A549 (cell line): ENCODE measurements at regions not wholly inside any gene's neighbourhood (a gene's known extent, or its start where the extent isn't known, plus 50 kb on each side); places are given as distances from the start of the nearest gene placed in this dataset.

ENCODE experiments used
- ATAC-seq, 2 experiments: fragments of 200-7000 bp in 1 of 2; fragments of >200 bp in 1 of 2; cut with Nextera tagmentation in 1 of 2; cut with Tn5 transposase in 1 of 2; 3 replicates each; pipeline versions ENCODE4 v1.8.0 to v1.9.1; 2018 to 2020; ENCODE audit warnings: mild to moderate bottlenecking in 1 of 2, moderate library complexity in 1 of 2
- CTCF ChIA-PET: fragments of 300-600 bp; sonication (Branson Sonifier 250); formaldehyde crosslinking; extraction: SDS; loops from one replicate; lab custom pipeline; 2021; ENCODE audit warnings: antibody characterized with exemption, inconsistent platforms; lab: Yijun Ruan, JAX
- POLR2A ChIA-PET: fragments of 350-600 bp; formaldehyde crosslinking; extraction: SDS; loops from one replicate; lab custom pipeline; 2021; ENCODE audit warnings: antibody characterized with exemption, inconsistent platforms; lab: Yijun Ruan, JAX
- DNase-seq, 2 experiments: peaks; one replicate each; pipeline versions ENCODE4 v3.0.0 to v3.0.0-alpha.2; 2011 to 2016; ENCODE audit warnings: low read depth in 1 of 2, low spot score in 1 of 2
- FAIRE-seq: peaks from 2 replicates; lab custom pipeline; 2011; peaks lifted over from hg19 to GRCh38; lab: Jason Lieb, UNC
- H3K27ac ChIP-seq, 2 experiments: fragments of >200 bp; sonication (Bioruptor Twin); formaldehyde crosslinking; 3 replicates each; pipeline ENCODE4 v1.5.1; 2016 to 2017
- H3K4me1 ChIP-seq: fragments of >200 bp; sonication (Bioruptor Twin); formaldehyde crosslinking; 3 replicates; pipeline ENCODE4 v1.6.1; 2016
- H3K4me2 ChIP-seq: fragments of >200 bp; sonication (Bioruptor Twin); formaldehyde crosslinking; 3 replicates; pipeline ENCODE4 v1.6.1; 2016
- H3K4me3 ChIP-seq: fragments of >200 bp; sonication (Bioruptor Twin); formaldehyde crosslinking; 3 replicates; pipeline ENCODE4 v1.5.1; 2016
- H3K9me3 ChIP-seq: fragments of >200 bp; sonication (Bioruptor Twin); formaldehyde crosslinking; 3 replicates; pipeline ENCODE4 v1.6.1; 2016
- BHLHE40 ChIP-seq: IDR thresholded peaks from 2 replicates; pipeline ENCODE4 v1.6.1; 2012; ENCODE audit warnings: low read depth, low read length, inconsistent platforms
- CHD2 ChIP-seq: fragments of 150-350 bp; IDR thresholded peaks from 2 replicates; pipeline ENCODE4 v1.6.1; 2014; ENCODE audit warnings: low read length; ENCODE audit not compliant: partially characterized antibody
- EHF ChIP-seq: fragments of 250-450 bp; sonication (Bioruptor Pico); IDR thresholded peaks from 2 replicates; pipeline ENCODE4 v1.5.0; 2020; ENCODE audit warnings: mild to moderate bottlenecking
- EHMT2 ChIP-seq: fragments of 200-600 bp; sonication (generic); IDR thresholded peaks from 2 replicates; pipeline ENCODE4 v1.6.1; 2016; ENCODE audit warnings: antibody characterized with exemption, low read depth, mild to moderate bottlenecking, moderate library complexity
- EP300 ChIP-seq, 2 experiments: fragments of >200 bp; sonication (Bioruptor Twin); formaldehyde crosslinking; IDR thresholded peaks; 2 replicates in 1 of 2; 3 replicates in 1 of 2; pipeline ENCODE4 v1.6.1; 2016 to 2017
- ESRRA ChIP-seq: fragments of 150-350 bp; IDR thresholded peaks from 2 replicates; pipeline ENCODE4 v1.6.1; 2014; ENCODE audit warnings: mild to moderate bottlenecking, low read length, borderline replicate concordance
- GATA3 ChIP-seq: IDR thresholded peaks from 2 replicates; pipeline ENCODE4 v1.6.1; 2012; ENCODE audit warnings: borderline replicate concordance
- HEYL ChIP-seq: fragments of 250-450 bp; sonication (Bioruptor Pico); IDR thresholded peaks from 2 replicates; pipeline ENCODE4 v1.8.0; 2021; ENCODE audit warnings: mild to moderate bottlenecking, moderate library complexity
- JUN ChIP-seq, 2 experiments: fragments of >200 bp; sonication (Bioruptor Twin); formaldehyde crosslinking; IDR thresholded peaks; 2 replicates in 1 of 2; 3 replicates in 1 of 2; pipeline ENCODE4 v1.6.1; 2016 to 2017
- JUNB ChIP-seq: fragments of >200 bp; sonication (Bioruptor Twin); formaldehyde crosslinking; IDR thresholded peaks from 2 replicates; pipeline ENCODE4 v1.6.1; 2016
- MAZ ChIP-seq: fragments of 150-350 bp; IDR thresholded peaks from 2 replicates; pipeline ENCODE4 v1.6.1; 2014; ENCODE audit warnings: antibody characterized with exemption, low read depth, low read length, borderline replicate concordance
- NFE2L2 ChIP-seq: fragments of 150-350 bp; conservative IDR thresholded peaks from 2 replicates; pipeline ENCODE4 v1.6.1; 2014; ENCODE audit warnings: low read length
- NPAS2 ChIP-seq: fragments of 250-450 bp; sonication (Bioruptor Pico); IDR thresholded peaks from 2 replicates; pipeline ENCODE4 v1.8.0; 2022; ENCODE audit warnings: mild to moderate bottlenecking, moderate library complexity, borderline replicate concordance
- PHF8 ChIP-seq: fragments of 200-600 bp; sonication (generic); IDR thresholded peaks from 2 replicates; pipeline ENCODE4 v1.6.1; 2016; ENCODE audit warnings: low read depth, mild to moderate bottlenecking, antibody characterized with exemption, moderate library complexity, borderline replicate concordance
- RAD21 ChIP-seq, 2 experiments: fragments of >200 bp in 1 of 2; sonication (Bioruptor Twin) in 1 of 2; formaldehyde crosslinking in 1 of 2; IDR thresholded peaks in 1 of 2; conservative IDR thresholded peaks in 1 of 2; 2 replicates in 1 of 2; 3 replicates in 1 of 2; pipeline ENCODE4 v1.6.1; 2012 to 2018; ENCODE audit warnings: inconsistent platforms in 1 of 2
- RFX5 ChIP-seq: fragments of 450-650 bp; IDR thresholded peaks from 2 replicates; pipeline ENCODE4 v1.7.1; 2014; ENCODE audit warnings: antibody characterized with exemption, mild to moderate bottlenecking, moderate library complexity
- SMC3 ChIP-seq: fragments of >200 bp; sonication (Bioruptor Twin); formaldehyde crosslinking; IDR thresholded peaks from 3 replicates; pipeline ENCODE4 v1.6.1; 2018; ENCODE audit warnings: inconsistent platforms
- WGBS: methylation state at CpG from one replicate; pipeline ENCODE4 v1.1.6; 2017; ENCODE audit errors: missing lambda C conversion rate; 5-methylcytosine and 5-hydroxymethylcytosine counted together
- TF ChIP-seq, protein P1 (sequence below): fragments of 150-350 bp; IDR thresholded peaks from 2 replicates; pipeline ENCODE4 v1.6.1; 2014; ENCODE audit warnings: low read depth, mild to moderate bottlenecking, low read length
- TF ChIP-seq, protein P2 (sequence below): IDR thresholded peaks from 2 replicates; pipeline ENCODE4 v1.6.1; 2012; ENCODE audit warnings: low read depth, borderline replicate concordance
- TF ChIP-seq, protein P3 (sequence below): IDR thresholded peaks from 2 replicates; pipeline ENCODE4 v1.6.1; 2012
- TF ChIP-seq, protein P4 (sequence below): fragments of 250-450 bp; sonication (Bioruptor Pico); IDR thresholded peaks from 2 replicates; pipeline ENCODE4 v1.5.0; 2021; ENCODE audit warnings: mild to moderate bottlenecking, moderate library complexity, borderline replicate concordance
- TF ChIP-seq, protein P5 (sequence below): IDR thresholded peaks from 2 replicates; pipeline ENCODE4 v1.6.1; 2012

DNA sequence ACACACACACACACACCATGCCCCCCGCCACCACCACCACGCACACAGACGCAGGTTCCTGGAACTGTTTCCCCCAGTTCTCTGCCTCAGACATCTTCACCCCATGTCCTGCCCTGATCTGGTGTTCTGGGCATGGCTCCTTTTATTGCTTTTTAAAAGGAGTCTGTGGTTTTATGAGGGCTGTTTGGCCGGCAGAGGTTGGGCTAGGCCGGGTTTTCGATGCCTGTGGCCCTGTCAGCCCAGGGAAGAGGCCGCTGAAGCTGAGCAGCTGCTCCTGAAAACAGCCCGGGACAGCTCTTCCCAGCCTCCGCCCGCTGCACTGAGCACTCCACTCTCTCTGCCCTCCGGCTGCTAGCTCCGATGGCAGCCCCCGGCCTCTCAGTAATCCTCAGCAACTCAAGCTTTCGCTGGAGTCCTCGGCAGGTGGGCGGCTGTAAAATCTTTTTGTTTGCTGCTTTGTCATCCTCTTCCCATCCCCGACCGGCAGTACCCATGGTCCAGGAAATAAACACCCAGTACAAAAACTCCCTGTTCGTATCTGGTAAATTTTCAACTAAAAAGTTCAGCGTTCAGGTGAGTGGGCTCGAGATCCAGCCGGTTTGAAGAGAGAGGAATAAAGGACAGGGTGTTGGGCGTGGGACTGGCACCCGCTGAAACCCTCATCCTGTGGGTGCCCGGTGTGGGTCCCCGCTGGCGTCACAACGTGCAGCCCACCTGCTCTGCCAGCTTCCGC, 103.0 kb upstream of the ERCC6L2 start:
- CTCF ChIA-PET, result interaction anchor here (0.6 to 1.0 kb wide), 2 partner anchors 16 to 548 kb away, joined by 3 to 5 read pairs; no protein-coding TSS in a partner anchor

DNA sequence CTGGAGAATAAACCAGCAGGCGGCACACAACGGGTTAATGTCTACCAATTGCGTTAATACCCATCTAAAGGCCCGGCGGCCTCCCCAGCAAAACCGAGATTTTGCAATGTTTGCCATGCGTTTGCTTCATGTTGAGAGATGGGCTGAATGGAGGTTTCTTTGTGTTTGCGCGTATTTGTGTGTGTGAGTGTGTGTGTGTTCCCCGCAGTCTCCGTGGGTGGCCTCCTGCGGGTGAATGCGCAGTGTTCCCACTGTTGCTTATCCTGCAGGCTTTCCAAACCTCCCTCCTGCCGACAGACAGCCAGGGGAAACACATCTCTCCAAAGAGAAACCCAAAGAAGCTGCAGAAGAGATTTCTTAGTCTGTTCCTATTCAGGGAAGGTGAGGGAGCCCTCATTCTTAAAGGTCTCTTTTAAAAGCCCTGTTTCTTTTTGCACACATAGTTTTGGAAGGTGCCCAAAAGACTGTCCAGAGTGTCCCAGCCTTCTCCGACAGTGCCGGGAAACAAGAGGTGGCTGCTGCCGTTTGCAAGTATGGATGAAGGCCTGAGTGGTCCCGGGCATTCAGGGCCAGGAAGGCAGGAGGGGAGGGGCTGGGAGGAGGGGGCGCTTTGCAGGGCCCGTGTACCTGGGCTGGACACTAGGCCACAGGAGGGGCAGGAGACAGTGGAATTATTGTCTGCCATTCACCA, 103.8 kb upstream of the ERCC6L2 start:
- Histone ChIP-seq H3K9me3 (no peaks in the 10 kb centered on the region), H3K4me3 (no peak overlapping the region), H3K4me2 (no peak overlapping the region), H3K4me1 (no peaks in the 10 kb centered on the region), H3K27ac (no peak overlapping the region)
- TF ChIP-seq, protein P1, sequence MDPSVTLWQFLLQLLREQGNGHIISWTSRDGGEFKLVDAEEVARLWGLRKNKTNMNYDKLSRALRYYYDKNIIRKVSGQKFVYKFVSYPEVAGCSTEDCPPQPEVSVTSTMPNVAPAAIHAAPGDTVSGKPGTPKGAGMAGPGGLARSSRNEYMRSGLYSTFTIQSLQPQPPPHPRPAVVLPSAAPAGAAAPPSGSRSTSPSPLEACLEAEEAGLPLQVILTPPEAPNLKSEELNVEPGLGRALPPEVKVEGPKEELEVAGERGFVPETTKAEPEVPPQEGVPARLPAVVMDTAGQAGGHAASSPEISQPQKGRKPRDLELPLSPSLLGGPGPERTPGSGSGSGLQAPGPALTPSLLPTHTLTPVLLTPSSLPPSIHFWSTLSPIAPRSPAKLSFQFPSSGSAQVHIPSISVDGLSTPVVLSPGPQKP, result no peak
- no peak for TF ChIP-seq PHF8
- no peak for TF ChIP-seq HEYL (CRISPR knock-in tag)
- no peak for TF ChIP-seq RFX5
- no peak for TF ChIP-seq CHD2
- TF ChIP-seq EP300 (IDR thresholded peaks at IDR 0.05), result no peak
- no peak for TF ChIP-seq GATA3
- TF ChIP-seq RAD21 (conservative IDR thresholded peaks at IDR 0.05 in 1 of 2, IDR thresholded peaks at IDR 0.05 in 1 of 2), result no peak
- TF ChIP-seq EHMT2, result no peak
- no peak for TF ChIP-seq EHF (CRISPR knock-in tag)
- no peak for TF ChIP-seq MAZ
- TF ChIP-seq BHLHE40, result no peak
- TF ChIP-seq NPAS2, result no peak
- no peak for TF ChIP-seq JUNB
- TF ChIP-seq, protein P2, sequence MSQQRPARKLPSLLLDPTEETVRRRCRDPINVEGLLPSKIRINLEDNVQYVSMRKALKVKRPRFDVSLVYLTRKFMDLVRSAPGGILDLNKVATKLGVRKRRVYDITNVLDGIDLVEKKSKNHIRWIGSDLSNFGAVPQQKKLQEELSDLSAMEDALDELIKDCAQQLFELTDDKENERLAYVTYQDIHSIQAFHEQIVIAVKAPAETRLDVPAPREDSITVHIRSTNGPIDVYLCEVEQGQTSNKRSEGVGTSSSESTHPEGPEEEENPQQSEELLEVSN, result no peak
- TF ChIP-seq ESRRA, result no peak
- TF ChIP-seq NFE2L2, result no peak
- TF ChIP-seq, protein P3, sequence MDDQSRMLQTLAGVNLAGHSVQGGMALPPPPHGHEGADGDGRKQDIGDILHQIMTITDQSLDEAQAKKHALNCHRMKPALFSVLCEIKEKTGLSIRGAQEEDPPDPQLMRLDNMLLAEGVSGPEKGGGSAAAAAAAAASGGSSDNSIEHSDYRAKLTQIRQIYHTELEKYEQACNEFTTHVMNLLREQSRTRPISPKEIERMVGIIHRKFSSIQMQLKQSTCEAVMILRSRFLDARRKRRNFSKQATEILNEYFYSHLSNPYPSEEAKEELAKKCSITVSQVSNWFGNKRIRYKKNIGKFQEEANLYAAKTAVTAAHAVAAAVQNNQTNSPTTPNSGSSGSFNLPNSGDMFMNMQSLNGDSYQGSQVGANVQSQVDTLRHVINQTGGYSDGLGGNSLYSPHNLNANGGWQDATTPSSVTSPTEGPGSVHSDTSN, result no peak
- TF ChIP-seq, protein P4, sequence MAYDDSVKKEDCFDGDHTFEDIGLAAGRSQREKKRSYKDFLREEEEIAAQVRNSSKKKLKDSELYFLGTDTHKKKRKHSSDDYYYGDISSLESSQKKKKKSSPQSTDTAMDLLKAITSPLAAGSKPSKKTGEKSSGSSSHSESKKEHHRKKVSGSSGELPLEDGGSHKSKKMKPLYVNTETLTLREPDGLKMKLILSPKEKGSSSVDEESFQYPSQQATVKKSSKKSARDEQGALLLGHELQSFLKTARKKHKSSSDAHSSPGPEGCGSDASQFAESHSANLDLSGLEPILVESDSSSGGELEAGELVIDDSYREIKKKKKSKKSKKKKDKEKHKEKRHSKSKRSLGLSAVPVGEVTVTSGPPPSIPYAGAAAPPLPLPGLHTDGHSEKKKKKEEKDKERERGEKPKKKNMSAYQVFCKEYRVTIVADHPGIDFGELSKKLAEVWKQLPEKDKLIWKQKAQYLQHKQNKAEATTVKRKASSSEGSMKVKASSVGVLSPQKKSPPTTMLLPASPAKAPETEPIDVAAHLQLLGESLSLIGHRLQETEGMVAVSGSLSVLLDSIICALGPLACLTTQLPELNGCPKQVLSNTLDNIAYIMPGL (CRISPR knock-in tag), result no peak
- POLR2A ChIA-PET, result no interaction called here
- WGBS, result 67% methylated on average over 19 of the region's 20 CpGs
- DNase-seq (no peak), FAIRE-seq (no peak), ATAC-seq (no peak)
- CTCF ChIA-PET, result interaction anchor here (0.9 to 1.0 kb wide), 2 partner anchors 12 to 14 kb away, joined by 3 read pairs; no protein-coding TSS in a partner anchor

More for the DNA sequence above, 103.0 kb upstream of the ERCC6L2 start:
- no peaks in the 10 kb centered on the region for H3K9me3 ChIP-seq
- ATAC-seq, result no peak; a peak in 1 of 6 replicates
- TF ChIP-seq SMC3 (no peak), JUN (IDR thresholded peaks at IDR 0.05) (no peak)
- TF ChIP-seq, protein P5, sequence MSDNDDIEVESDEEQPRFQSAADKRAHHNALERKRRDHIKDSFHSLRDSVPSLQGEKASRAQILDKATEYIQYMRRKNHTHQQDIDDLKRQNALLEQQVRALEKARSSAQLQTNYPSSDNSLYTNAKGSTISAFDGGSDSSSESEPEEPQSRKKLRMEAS, result no peak
- H3K4me1 ChIP-seq, result no peaks in the 10 kb centered on the region
- no peak overlapping the region for H3K4me2 ChIP-seq
- no peak overlapping the region for H3K27ac ChIP-seq
- POLR2A ChIA-PET, result no interaction called here
- no peak overlapping the region for H3K4me3 ChIP-seq
- no peak for FAIRE-seq
- 81% methylated on average over 29 of the region's 29 CpGs for WGBS
- DNase-seq, result no peak
